OCI-LY1 (cell line): ENCODE measurements at regions not wholly inside any gene's neighbourhood (a gene's known extent, or its start where the extent isn't known, plus 50 kb on each side); places are given as distances from the start of the nearest gene placed in this dataset.

Experiments used
- H2AFZ ChIP-seq: fragments of 200-600 bp; sonication (generic), shearing (Covaris generic); 2 replicates; pipeline ENCODE4 v1.6.0; 2014; ENCODE audit warnings: antibody characterized with exemption, mild to moderate bottlenecking, low read length
- H3F3A ChIP-seq: fragments of 200-600 bp; sonication (generic), shearing (Covaris generic); 2 replicates; pipeline ENCODE4 v1.6.0; 2014; ENCODE audit warnings: mild to moderate bottlenecking, antibody characterized with exemption, low read length, moderate library complexity; ENCODE audit not compliant: insufficient read depth
- H3K27ac ChIP-seq: fragments of 200-600 bp; sonication (generic); 2 replicates; pipeline ENCODE4 v1.5.1; 2014; ENCODE audit warnings: low read length, mixed run types, mild to moderate bottlenecking, low read depth; ENCODE audit not compliant: poor library complexity, severe bottlenecking
- H3K27me3 ChIP-seq: fragments of 200-600 bp; sonication (generic); 2 replicates; pipeline ENCODE4 v1.6.0; 2014; ENCODE audit warnings: antibody characterized with exemption, mild to moderate bottlenecking, low read length, moderate library complexity; ENCODE audit not compliant: insufficient read depth
- H3K36me3 ChIP-seq: fragments of 200-600 bp; sonication (generic); 2 replicates; pipeline ENCODE4 v1.6.1; 2014; ENCODE audit warnings: mild to moderate bottlenecking, antibody characterized with exemption, low read length, moderate library complexity, mixed read lengths; ENCODE audit not compliant: insufficient read depth
- H3K4me1 ChIP-seq: fragments of 200-600 bp; sonication (generic); 2 replicates; pipeline ENCODE4 v1.5.1; 2014; ENCODE audit warnings: mild to moderate bottlenecking, low read length, moderate library complexity; ENCODE audit not compliant: insufficient read depth, severe bottlenecking
- H3K4me2 ChIP-seq: fragments of 200-600 bp; sonication (generic), shearing (Covaris generic); 2 replicates; pipeline ENCODE4 v1.6.1; 2014; ENCODE audit warnings: low read length
- H3K4me3 ChIP-seq: fragments of 200-600 bp; sonication (generic); 2 replicates; pipeline ENCODE4 v1.5.1; 2014; ENCODE audit warnings: low read length, low read depth, mild to moderate bottlenecking, mixed read lengths; ENCODE audit not compliant: poor library complexity, severe bottlenecking
- H3K79me2 ChIP-seq: fragments of 200-600 bp; shearing (Covaris generic); 2 replicates; pipeline ENCODE4 v1.6.1; 2016; ENCODE audit warnings: mixed run types, low read length, mixed read lengths; ENCODE audit not compliant: insufficient read depth
- H3K9ac ChIP-seq: fragments of 200-600 bp; sonication (generic), shearing (Covaris generic); 2 replicates; pipeline ENCODE4 v1.6.1; 2014; ENCODE audit warnings: mild to moderate bottlenecking, low read length, mixed read lengths
- H3K9me2 ChIP-seq: fragments of 200-600 bp; sonication (generic), shearing (Covaris generic); 2 replicates; pipeline ENCODE4 v1.6.1; 2014; ENCODE audit warnings: low read depth, mild to moderate bottlenecking, low read length, mixed read lengths
- H3K9me3 ChIP-seq: fragments of 200-600 bp; shearing (Covaris generic); 2 replicates; pipeline ENCODE4 v1.6.1; 2014; ENCODE audit warnings: low read length, mixed read lengths
- H4K20me1 ChIP-seq: fragments of 200-600 bp; sonication (generic), shearing (Covaris generic); 2 replicates; pipeline ENCODE4 v1.6.0; 2016; ENCODE audit warnings: mild to moderate bottlenecking, low read length; ENCODE audit not compliant: insufficient read depth
- EZH2 ChIP-seq: fragments of 200-600 bp; sonication (generic), shearing (Covaris generic); IDR thresholded peaks from 2 replicates; pipeline ENCODE4 v1.8.0; 2017; ENCODE audit warnings: borderline replicate concordance, mixed run types, mild to moderate bottlenecking, antibody characterized with exemption, low read length, moderate library complexity, mixed read lengths
- TF ChIP-seq, protein P1 (sequence below): fragments of 200-600 bp; sonication (generic), shearing (Covaris generic); IDR thresholded peaks from 2 replicates; pipeline ENCODE4 v1.5.1; 2017; ENCODE audit warnings: mild to moderate bottlenecking, antibody characterized with exemption, low read length, moderate library complexity, mixed read lengths

DNA sequence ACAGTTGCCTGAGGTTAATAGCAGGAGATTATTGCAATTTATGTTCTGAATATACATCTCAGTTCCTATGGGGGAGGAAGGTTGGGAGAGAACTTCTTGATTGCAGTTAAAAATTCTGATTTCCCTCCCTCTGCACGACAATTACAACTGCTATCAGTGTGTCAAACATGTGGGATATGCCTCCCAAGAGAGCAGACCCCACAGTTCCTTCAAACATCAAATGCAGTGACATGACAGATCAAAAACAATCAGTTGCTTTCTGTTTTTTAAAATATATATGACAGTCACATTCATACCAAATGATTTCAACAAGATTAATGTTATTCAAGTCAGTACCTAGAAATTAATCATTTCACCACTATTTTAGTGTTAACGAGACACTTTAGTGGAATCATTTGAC lies 639.0 kb downstream of the EDEM1 start:
- no peaks in the 10 kb centered on the region for H3K9me3 ChIP-seq
- H3K79me2 ChIP-seq = no peaks in the 10 kb centered on the region
- H4K20me1 ChIP-seq = no peaks in the 10 kb centered on the region
- no peaks in the 10 kb centered on the region for H3K36me3 ChIP-seq
- H3K4me1 ChIP-seq = no peaks in the 10 kb centered on the region
- no peak overlapping the region for H2AFZ ChIP-seq
- TF ChIP-seq EZH2 = no peak
- TF ChIP-seq, protein P1, sequence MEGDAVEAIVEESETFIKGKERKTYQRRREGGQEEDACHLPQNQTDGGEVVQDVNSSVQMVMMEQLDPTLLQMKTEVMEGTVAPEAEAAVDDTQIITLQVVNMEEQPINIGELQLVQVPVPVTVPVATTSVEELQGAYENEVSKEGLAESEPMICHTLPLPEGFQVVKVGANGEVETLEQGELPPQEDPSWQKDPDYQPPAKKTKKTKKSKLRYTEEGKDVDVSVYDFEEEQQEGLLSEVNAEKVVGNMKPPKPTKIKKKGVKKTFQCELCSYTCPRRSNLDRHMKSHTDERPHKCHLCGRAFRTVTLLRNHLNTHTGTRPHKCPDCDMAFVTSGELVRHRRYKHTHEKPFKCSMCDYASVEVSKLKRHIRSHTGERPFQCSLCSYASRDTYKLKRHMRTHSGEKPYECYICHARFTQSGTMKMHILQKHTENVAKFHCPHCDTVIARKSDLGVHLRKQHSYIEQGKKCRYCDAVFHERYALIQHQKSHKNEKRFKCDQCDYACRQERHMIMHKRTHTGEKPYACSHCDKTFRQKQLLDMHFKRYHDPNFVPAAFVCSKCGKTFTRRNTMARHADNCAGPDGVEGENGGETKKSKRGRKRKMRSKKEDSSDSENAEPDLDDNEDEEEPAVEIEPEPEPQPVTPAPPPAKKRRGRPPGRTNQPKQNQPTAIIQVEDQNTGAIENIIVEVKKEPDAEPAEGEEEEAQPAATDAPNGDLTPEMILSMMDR = no peak
- no peak overlapping the region for H3K4me3 ChIP-seq
- no peaks in the 10 kb centered on the region for H3K27me3 ChIP-seq
- no peak overlapping the region for H3K27ac ChIP-seq
- no peak overlapping the region for H3K4me2 ChIP-seq
- H3K9me2 ChIP-seq = no peaks in the 10 kb centered on the region
- no peak overlapping the region for H3K9ac ChIP-seq
- H3F3A ChIP-seq = no peaks in the 10 kb centered on the region

DNA sequence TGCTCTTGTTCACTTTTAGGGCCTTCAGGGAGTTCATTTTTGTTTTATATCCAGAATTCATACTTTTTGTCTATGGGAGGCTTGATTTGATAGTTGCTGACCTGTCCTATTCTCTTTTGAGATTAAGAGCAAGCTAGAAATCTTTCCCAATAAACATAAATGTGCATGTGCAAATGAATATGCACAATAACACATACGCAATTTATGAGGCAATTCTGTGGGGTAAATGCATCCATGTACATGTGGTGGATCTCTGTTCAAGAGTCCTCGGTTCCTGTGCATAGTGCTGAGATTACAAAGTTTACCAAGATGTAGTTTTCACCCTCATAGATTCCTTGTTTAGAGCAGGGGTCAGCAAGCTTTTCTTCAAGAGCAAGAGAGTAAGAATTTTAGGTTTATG lies 640.7 kb downstream of the EDEM1 start:
- TF ChIP-seq EZH2 = no peak
- TF ChIP-seq, protein P1 = no peak

DNA sequence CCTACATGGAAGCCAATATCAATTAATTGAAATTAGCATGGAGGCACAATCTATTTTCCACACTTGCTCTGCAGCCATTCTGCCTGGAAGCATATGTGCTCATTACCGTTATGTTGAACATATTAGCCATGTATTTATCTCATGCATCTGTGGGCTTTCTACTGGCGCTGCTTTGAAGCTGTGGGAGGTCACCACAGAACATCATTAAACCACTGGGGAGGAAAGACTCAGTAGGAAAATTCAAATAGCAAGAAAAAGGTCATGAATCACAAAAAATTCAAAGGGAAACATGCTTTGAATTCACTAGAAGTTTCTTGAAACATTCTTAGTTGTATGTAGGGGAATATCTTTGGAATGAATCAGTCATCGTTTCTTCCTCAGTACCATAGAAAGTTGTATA lies 652.5 kb downstream of the EDEM1 start:
- Histone ChIP-seq H3K27me3 (no peaks in the 10 kb centered on the region), H3K27ac (no peak overlapping the region), H3K79me2 (no peaks in the 10 kb centered on the region), H3K4me3 (no peak overlapping the region), H3K36me3 (no peaks in the 10 kb centered on the region), H3K9me2 (no peaks in the 10 kb centered on the region), H3K4me1 (no peaks in the 10 kb centered on the region), H3F3A (no peaks in the 10 kb centered on the region), H2AFZ (no peak overlapping the region), H4K20me1 (no peaks in the 10 kb centered on the region), H3K9me3 (no peaks in the 10 kb centered on the region), H3K9ac (no peak overlapping the region), H3K4me2 (no peak overlapping the region)
- TF ChIP-seq, protein P1 = no peak
- TF ChIP-seq EZH2 = no peak

More for the DNA sequence above, 640.7 kb downstream of the EDEM1 start:
- Histone ChIP-seq H3K79me2 (no peaks in the 10 kb centered on the region), H3K27ac (no peak overlapping the region), H3K27me3 (no peaks in the 10 kb centered on the region), H3K4me2 (no peak overlapping the region), H4K20me1 (no peaks in the 10 kb centered on the region), H2AFZ (no peak overlapping the region), H3K4me3 (no peak overlapping the region), H3K36me3 (no peaks in the 10 kb centered on the region), H3K9ac (no peak overlapping the region), H3K4me1 (no peaks in the 10 kb centered on the region), H3F3A (no peaks in the 10 kb centered on the region), H3K9me3 (no peaks in the 10 kb centered on the region), H3K9me2 (no peaks in the 10 kb centered on the region)
